NCI-H748 (cell line): ENCODE measurements at regions not wholly inside any gene's neighbourhood (a gene's known extent, or its start where the extent isn't known, plus 50 kb on each side); places are given as distances from the start of the nearest gene placed in this dataset.

Experiments used
- DNase-seq: peaks from one replicate; lab custom pipeline; 2025; ENCODE audit not compliant: unreplicated experiment; lab: John Stamatoyannopoulos, UW

DNA sequence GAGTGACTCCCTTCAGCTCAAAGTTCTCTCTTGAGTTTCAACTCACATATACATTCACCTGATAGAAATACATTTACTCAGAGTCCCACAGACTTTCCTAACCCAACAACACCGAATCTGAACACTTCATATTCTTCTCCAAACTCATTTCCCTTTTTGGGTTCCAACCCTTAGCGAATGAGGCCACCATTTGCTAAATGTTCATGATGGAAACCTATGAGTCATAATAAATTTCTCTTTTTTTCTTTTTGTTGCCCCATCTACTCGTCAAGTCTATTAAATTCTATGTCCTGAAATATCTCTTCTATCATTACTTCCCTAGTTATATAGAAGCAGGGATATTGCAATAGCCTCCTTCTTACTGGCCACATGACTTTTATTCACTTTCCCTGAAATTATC lies 100.1 kb downstream of the HLX start:
- no peak for DNase-seq

DNA sequence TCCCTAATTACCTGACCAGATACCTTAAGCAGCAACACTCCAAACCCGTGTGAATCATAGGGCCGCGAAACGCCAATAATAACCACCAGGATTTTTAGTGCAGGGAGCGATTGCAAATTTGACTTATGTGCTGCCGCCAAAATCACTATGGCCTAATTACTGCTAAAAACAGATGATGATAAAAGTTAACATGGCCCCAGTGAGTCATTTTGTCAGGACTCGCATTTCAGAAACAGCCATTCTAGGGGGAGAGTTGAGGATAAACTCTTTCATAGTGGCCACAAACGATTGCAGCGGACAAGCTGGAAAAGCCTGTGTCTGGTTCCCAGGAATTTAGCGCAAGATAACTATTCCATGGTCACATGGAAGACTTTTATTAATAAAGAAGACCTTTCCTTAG lies 103.4 kb downstream of the HLX start:
- DNase-seq: no peak

DNA sequence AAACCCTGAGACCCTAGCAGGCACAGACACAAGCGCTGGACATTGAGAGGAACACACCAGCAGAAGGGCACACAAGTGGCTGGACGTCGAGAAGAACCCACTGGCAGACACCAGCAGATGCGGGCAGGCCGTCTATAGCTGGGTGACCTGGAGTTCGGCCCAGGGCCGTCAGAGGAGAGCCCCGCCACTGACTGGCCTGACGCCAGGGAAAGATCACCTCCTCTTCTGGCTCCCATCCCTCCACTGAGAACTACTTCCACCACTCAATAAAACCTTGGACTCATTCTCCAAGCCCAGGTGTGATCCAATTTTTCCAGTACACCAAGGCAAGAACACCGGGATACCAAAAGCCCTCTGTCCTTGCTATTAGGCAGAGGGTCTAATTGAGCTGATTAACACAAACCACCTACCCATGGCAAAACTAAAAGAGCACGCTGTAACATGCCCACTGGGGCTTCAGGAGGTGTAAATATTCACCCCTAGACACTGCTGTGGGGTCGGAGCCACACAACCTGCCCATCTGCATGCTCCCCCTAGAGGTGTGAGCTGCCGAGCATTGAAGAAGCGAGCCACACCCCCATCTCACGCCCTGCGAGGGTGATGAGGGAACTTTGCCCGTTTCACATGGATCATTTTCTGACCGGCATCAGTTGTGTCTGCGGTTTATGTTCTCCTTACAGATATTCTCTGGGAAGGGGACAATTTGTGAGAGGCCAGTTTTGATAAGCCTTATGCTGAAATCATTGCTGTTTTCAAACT lies 104.8 kb downstream of the HLX start:
- no peak for DNase-seq

DNA sequence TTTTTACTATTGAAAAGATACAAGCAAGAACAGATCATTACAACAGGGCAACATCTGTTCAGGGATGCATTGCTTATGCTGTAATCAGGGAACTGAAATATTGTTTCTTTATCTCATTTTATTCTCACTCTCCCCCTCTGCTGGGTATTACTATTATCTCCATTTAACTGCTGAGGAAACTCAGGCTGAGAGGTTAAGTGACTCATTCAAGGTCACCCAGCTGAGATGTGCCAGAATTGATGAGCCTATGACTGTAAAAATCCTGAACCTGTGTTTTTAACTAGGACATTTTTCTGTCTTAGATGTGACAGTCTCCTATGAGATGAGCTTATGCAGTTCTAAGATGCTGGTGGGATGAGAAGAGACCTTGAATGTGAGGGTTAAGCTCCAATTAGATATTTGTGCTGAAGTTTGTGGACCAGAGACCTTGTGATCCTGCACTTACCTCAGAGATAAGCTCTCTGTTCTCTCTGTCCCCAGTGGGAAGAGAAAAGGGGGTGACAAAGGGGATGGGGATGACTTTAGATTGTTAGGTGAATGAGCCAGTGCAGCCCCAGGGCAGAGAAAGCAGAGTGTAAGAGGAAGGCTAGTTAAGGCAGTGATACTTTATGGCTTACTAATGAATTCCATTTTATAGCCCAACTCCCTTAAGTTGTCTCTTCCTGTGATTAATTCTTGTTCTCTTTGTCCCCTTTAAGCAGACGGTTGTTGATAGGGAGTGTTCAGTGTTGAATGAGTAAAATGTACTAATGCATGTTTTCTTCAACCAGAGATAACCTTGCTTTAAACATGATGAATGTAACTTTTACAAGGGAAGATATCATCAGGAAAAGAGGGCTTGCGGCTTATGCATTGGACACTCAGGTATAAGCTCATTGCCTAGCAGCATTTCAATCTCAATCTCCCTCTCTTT lies 111.4 kb downstream of the HLX start:
- DNase-seq: no peak

DNA sequence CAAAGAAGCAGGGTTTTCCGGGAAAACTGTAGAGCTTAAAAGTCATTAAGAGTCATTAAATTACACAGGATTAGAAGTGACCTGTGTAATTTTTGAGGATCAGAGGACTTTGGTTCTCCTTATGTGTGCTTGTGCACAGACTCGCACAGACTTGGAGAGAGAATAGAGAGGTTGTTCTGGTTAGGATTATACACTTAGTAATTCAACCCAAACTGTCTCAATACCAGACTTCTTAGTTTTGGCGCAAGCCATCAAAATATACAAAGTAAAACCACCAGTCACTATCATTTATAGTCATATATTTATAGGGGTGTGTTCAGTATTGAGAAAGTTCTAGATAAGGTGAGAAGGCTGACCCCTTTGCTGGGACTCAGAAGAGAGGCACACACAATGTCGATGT lies 112.3 kb downstream of the HLX start:
- no peak for DNase-seq

DNA sequence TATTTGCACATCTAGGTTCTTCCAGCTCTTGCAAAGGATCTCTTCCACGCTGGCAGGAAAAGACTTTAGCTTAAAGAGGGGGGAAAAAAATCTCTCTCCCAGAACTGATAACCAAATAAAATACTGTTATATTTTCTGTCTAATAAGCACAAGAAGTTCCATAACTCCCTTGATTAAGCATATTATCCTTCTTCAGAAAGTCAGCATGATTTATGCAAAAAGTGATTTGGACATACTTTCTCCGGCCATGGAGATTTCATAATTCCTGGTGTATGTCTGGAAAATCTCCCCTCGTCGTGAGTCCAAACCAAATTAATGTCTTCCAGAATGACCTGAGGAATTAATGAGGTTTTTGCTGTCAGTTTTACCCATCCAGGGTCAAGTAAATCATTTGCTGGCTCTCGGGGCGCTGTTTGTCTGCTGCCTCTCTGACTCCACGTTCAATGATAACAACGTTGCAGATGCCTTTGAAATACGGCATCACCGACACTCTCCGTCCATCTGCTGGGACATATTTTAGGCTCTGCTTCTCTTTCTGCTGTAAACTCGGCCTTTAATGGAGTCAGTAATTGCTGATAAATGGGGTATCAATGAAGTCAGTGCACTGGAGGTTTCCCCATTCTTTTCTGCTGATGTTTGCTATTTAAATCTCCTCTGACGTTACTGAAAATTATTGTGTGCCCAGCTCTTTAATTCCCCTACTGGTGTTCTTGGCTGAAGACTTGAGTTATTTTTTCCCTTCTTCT lies 112.9 kb downstream of the HLX start:
- DNase-seq: no peak

DNA sequence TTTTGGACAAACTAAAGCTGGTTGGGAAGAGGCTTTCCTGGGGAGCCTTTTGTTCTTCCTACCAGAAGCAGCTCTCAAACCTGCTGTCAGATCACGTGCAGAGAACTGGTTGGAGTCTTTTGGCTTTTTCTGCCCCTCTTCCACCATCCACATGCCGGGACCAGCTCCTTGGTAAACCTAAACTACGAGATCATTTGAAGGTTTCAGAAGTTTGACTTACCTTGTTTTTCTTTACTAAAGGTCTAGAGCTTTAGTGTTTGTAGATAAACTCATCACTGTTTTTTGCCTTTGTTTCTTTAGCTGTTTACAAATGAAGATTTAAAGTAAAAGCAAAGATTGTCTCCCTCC lies 113.4 kb downstream of the HLX start:
- no peak for DNase-seq

DNA sequence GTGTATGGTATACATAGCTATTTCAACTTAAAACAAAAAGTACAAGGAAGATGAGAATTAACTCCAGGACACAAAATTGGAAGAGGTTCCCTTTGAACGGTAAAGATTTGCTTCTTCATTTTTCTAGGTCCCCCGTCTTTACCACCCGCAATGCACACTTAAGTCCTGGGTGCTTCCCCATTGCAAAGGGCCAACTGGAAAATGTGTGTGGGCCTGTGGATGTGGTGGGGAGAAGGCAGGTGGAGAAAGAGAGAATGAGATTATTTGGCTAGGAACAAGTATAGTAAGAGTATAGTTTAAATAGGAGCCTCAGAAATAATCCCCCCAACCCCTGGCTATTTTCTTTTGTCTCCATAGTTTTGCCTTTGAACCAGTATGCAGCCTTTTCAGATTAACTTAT lies 115.4 kb downstream of the HLX start:
- no peak for DNase-seq

DNA sequence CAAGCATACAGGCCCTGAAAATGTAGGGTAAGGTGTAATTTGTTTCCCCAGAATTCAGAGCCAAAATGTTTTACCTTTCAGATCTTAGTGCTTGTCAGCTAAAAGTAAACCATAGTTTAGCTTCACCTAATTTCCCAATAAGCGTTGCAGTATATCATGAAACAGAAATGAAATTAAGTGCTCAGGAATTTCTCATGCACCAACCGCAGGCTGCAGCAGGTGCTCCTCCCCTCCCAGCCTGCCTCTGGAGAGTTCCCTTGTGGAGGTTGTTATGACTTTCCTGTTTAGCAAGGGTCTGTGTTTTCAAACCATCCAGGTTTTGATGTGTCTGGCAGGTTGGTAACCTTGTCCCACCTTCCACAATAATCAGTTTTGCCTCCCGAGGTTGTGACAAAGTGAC lies 118.5 kb downstream of the HLX start:
- no peak for DNase-seq

DNA sequence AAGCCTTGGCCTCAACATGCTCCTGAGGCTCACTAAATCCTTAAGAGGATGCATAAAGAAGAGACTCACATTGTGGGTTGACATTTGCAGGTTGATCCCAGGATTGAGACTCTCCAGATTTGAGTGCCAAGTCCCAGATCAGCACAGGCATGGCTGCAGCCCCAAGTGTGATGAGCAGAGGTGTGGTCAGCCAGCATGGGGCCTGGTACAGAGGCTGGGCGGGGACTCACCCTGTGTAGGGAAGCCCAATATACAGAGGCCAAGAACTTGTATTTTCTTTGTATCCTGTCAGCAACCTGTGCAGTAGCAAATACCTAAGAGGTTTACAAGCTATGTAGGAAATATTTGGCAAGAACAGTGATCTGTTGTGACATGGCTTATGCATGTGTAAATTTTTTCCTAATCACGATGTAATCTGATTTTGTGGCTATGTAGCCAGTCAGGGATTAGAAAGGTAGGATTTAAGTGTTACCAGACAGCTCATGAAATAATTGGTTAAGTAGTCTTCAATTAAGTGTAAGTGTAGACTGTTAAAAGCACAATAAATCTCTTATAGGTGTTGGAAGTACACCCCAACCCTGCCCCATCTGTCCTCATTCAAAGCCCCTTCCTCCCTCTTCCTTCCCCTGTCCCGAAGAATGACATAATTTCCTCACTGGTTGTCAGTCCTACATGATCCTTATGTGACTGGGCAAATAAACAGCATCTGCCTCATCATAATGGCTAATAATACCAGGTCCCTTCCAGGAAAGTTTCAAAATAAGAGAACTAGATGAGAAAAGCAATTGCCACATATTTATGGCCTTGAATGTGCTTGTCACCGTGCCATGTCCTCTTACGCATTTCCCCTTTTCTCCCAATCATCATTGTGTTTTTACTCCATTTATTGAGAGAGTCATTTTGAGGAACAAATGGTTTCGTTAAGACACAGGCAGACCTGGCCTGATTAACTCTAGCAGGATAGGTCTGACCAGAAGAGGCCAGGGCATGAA lies 120.9 kb downstream of the HLX start:
- no peak for DNase-seq

DNA sequence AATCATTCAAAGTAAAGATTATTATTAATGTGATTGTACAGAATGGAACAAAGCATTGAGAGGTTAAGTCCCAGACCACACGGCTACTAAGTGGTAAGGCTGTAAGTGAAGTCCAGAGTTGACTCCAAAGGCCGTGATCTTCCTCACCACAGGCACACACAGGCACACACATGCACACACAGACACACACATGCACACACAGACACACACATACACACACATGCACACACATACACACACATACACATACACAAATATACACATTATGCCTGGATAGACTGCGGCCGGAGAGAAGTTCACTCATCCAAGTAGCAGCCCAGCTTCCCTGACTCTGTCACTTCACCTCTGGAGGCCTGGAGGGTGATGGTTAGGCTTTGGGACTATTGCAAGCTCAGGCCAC lies 121.9 kb downstream of the HLX start:
- no peak for DNase-seq

DNA sequence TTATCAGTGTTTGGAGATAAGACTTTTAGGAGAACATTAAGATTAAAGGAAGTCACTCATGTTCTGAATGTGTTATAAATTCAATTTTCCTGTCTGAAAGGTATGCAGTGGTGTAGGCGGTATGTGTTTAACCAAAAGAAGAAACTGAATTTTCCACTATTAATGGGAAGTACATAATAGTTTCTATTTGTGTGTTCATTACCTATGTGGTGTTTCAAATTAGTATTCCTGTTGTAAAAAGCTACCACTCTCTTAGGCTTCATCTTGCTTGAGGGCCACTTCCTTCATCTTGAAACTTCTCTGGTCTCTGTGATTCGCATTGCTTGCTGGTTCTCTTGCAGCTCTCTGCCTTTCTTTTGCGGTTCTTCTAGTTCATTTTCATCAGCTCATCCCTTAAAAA lies 123.4 kb downstream of the HLX start:
- no peak for DNase-seq

DNA sequence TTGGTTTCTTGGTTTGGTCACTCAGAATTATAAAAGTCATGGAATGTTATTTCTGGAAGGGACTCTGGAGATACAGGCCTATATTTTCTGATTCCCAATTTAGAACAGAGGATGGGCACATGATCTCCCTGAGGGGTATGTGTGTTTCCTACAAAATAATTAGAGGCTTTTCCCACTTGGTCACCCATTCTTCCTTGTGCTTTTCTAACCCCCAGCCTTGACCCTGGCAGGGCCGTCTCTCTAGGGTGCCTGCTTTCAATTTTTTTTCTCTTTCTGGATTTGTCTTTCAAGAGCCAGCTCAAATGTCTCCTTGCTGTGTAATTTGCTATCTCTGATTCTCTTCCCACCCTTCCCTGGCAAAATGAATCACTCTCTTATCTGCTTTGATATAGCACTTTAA lies 131.9 kb downstream of the HLX start:
- no peak for DNase-seq

DNA sequence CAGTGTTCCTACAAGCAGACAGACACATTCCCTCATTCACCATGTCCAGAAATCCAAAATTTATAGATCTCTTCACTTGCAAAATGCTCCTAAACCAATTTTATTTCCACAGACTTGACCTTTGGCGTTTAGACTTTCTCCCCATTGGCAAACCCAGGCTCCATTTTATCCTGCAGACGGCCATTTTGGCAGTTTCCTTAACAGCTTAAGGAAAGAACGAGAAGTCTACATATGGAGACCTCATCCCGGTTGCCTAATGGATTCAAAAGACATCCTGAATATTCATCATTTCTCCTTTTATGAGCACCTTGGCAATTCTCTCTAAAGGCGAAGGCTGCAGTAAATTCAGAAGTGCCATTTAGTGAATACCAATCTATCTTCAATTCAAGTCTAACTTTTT lies 132.9 kb downstream of the HLX start:
- DNase-seq: no peak

DNA sequence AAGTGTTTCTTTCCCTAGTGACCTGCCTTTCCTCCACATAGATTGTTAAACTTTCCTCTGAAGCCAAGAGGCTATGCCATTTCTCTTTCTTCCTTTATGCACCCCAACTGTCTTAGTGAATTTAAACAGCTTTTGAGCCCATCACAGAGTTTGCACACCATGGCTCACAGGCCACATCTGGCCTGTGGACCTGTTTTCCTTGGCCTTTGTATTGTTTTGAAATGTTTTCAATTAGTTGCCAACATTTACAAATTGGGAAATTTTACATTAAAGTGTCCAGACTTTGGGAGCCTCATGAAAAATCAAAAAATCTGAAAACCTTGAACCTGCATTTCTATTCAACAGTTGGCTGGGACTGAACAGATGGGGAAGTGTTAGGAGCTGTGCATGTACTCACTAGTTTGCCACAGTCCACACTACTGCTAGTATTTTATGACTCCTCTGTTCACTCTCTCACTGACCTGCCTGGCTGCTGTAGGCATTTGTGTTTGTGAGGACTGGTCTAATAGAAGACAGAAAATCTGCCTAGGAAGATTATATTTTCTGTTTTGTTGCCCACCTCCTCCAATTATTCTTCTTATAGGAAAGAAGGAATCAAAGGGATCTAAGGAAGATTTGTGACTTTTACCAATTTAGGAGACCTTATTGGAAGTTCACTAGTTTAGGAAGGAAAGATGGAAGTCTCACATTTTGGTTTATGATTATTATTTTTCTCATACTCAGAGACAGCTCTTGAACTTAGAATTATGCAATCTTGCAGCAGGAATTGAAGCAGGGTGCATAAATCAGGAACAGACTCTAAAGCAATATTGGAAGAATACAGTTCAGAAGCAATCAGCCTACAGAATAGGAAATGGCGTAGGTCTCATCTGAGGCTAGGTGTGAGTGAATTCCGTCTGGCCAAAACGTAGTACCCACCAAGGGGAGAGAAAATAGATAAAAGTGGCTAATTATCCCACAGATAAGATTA lies 134.7 kb downstream of the HLX start:
- DNase-seq: no peak

DNA sequence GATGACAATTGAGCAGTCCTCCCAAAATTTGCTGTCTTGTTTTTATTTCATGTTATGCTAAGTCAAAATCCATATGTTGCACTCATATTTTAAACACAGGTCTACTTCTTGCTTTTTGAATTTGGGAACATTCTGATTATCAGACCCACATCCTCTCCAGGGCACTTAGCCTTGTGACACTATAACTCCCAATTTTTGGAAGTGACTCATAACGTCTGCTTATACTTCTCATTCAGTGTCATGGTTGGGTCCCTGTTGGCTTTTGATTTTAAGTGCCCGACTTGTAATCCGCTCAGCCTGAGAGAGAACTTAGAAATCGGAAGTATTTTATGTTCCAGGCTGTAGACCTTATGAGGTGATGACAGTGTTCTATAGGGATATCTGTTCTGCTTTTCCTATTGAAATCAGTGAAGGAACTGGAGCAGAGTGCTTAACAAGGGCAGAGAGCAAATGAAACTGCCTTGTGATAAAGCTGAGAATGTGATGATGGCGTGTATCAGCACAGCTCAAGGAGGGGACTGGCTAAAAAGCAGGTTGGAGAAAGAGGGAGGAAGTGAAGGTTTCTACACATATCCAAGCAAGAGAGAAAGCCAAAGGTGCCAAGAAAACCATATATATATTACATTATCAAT lies 136.0 kb downstream of the HLX start:
- no peak for DNase-seq

DNA sequence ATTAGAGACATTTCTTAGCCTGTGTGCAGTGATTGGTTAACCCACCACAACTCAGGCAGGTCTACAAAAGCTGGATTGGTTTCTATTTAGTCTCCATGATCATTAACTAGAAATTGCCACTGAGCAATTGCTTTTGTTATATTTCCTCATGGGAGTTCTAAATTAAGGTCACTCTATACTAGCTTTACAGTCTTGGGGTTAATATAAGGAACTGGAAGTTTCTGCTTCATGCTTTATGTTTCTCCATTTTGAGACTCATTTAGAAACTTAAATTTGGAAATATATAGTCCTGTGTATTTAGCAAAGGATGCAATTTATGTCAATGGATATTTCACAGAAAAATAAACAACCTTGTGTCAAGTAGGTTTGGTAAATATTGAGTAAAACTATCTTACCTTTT lies 137.5 kb downstream of the HLX start:
- no peak for DNase-seq

DNA sequence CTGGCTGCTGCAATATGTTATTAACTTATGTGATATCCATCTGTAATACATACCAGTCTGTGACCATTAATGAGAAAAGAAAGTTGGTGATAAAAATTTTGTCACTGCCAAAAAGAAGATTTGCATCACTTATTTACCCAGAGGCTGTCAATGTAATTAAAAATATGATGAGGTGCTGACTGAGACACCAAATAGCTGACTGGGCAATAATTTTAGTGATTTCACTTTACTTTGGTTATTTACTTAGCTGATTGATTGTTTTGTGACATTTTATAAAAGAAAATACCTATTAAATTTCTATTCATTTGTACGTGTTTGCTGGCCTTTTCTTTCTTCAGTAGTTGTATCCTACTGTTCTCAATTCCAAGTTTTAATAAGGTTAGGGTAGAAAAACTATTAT lies 139.2 kb downstream of the HLX start:
- DNase-seq: no peak

DNA sequence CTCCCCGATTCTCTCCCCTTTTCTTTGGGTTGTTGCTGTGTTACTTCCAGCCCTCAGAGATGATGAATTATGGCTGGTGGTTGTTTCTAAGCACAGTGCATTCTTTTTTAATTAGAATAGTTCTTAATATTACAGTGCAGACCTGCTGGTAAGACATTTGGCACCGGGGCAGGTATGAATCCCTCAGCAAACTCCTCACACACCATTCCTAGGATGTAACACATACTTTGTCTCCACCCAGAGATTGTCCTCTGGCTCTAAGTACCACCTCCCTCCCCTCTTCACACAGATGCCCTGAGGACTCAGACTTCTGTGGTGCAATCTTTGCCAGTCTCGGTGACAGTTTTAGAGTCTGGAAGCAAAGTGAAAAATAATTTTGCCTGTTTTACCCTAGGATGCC lies 143.1 kb downstream of the HLX start:
- no peak for DNase-seq
